ENCODE measurements at regions not wholly inside any gene's neighbourhood (a gene's known extent, or its start where the extent isn't known, plus 50 kb on each side); places are given as distances from the start of the nearest gene placed in this dataset.

DNA sequence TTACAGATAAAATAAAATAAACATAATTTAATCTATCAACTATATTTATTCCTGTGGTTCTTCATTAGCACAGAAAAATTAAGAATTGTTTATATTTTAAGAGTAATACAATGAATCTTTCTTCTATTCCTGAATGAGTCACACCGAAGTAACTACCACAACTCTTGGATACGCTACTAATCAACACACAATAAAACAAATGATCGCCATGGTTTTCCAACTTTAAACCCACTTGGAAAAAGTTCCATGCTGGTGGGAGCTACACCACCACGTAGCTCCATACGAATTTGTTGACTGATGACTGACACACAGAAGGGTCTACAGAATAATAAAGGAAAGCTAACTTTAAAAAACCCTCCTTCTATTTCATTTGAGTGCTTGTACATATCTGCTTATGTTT, 135.8 kb upstream of the NEDD9 start:
- TF ChIP-seq POLR2AphosphoS5 (IDR thresholded peaks at IDR 0.05) (no peak), EP300 (IDR thresholded peaks at IDR 0.05) (no peak), POLR2A (IDR thresholded peaks at IDR 0.05) (no peak), CTCF (IDR thresholded peaks at IDR 0.05) (no peak)
- Histone ChIP-seq H3K36me3 (no peaks in the 10 kb centered on the region), H3K9me3 (no peaks in the 10 kb centered on the region), H3K27me3 (no peaks in the 10 kb centered on the region), H3K27ac (peak overlapping the region; percentile 83 to 96 (median 90)), H3K4me1 (peaks cover 48 to 68% (median 62%) of the 10 kb centered on the region in 4 donors), H3K4me3 (no peak overlapping the region)
- no peak for ATAC-seq (ENCODE audit: low FRiP score in 2 of 2)
- WGBS, 2 donors: 90 to 95% methylated on average over 5 of the region's 5 CpGs
- no peak for DNase-seq

GRCh38 chr6:11367638-11368199, 135.3 kb upstream of the NEDD9 start:
- DNase-seq: no peak
- Histone ChIP-seq H3K27ac (peak overlapping the region; percentile 83 to 96 (median 90)), H3K4me3 (no peak overlapping the region), H3K9me3 (no peaks in the 10 kb centered on the region), H3K27me3 (no peaks in the 10 kb centered on the region), H3K36me3 (no peaks in the 10 kb centered on the region), H3K4me1 (peaks cover 48 to 71% (median 62%) of the 10 kb centered on the region in 4 donors)
- ATAC-seq (ENCODE audit: low FRiP score in 2 of 2): no peak
- TF ChIP-seq POLR2AphosphoS5 (IDR thresholded peaks at IDR 0.05) (no peak), EP300 (IDR thresholded peaks at IDR 0.05) (no peak), CTCF (IDR thresholded peaks at IDR 0.05) (no peak), POLR2A (IDR thresholded peaks at IDR 0.05) (no peak)
- WGBS, 2 donors: 81 to 86% methylated on average over 5 to 6 of the region's 6 CpGs

- H3K27me3 ChIP-seq: no peaks in the 10 kb centered on the region
- peaks cover 48 to 77% (median 61%) of the 10 kb centered on the region in 4 donors for H3K4me1 ChIP-seq
- peak overlapping the region; percentile 83 to 96 (median 90) for H3K27ac ChIP-seq
Observed at GRCh38 chr6:11366934-11367637, 134.6 kb upstream of the NEDD9 start.

GRCh38 chr6:11366183-11366933, 133.9 kb upstream of the NEDD9 start:
- peaks cover 48 to 77% (median 61%) of the 10 kb centered on the region in 4 donors for H3K4me1 ChIP-seq
- DNase-seq (peak in 1 of 2 donors; percentile 67), ATAC-seq (ENCODE audit: low FRiP score in 2 of 2) (peak in 1 of 2 donors; percentile 34)
- no peak overlapping the region for H3K4me3 ChIP-seq
- WGBS, 2 donors: 54% methylated on average over 7 of the region's 7 CpGs
- H3K9me3 ChIP-seq: no peaks in the 10 kb centered on the region
- no peaks in the 10 kb centered on the region for H3K27me3 ChIP-seq
- TF ChIP-seq CTCF (IDR thresholded peaks at IDR 0.05) (no peak), POLR2A (IDR thresholded peaks at IDR 0.05) (peak in 1 of 4 donors; percentile 19), EP300 (IDR thresholded peaks at IDR 0.05) (no peak), POLR2AphosphoS5 (IDR thresholded peaks at IDR 0.05) (peak; percentile 61 to 66)
- H3K36me3 ChIP-seq: no peaks in the 10 kb centered on the region
- H3K27ac ChIP-seq: peak overlapping the region; percentile 83 to 96 (median 90)

More at GRCh38 chr6:11366934-11367637, 134.6 kb upstream of the NEDD9 start:
- Histone ChIP-seq H3K36me3 (no peaks in the 10 kb centered on the region), H3K9me3 (no peaks in the 10 kb centered on the region), H3K4me3 (no peak overlapping the region)
- WGBS, 2 donors: 70 to 75% methylated on average over 4 of the region's 4 CpGs
- ATAC-seq (ENCODE audit: low FRiP score in 2 of 2) (no peak), DNase-seq (no peak)
- no peak for TF ChIP-seq EP300 (IDR thresholded peaks at IDR 0.05)
- no peak for TF ChIP-seq CTCF (IDR thresholded peaks at IDR 0.05)
- no peak for TF ChIP-seq POLR2AphosphoS5 (IDR thresholded peaks at IDR 0.05)
- no peak for TF ChIP-seq POLR2A (IDR thresholded peaks at IDR 0.05)

Data from upper lobe of left lung (tissue), 6 donors.